Right lobe of liver (tissue), 4 donors: ENCODE measurements at regions not wholly inside any gene's neighbourhood (a gene's known extent, or its start where the extent isn't known, plus 50 kb on each side); places are given as distances from the start of the nearest gene placed in this dataset.

ENCODE experiments used
- CTCF ChIP-seq, 4 donors: fragments of 200-600 bp in 3 of 4; fragments of 450-650 bp in 1 of 4; IDR thresholded peaks; one replicate each; pipeline versions ENCODE4 v1.5.1 to v1.8.0; 2016 to 2022; ENCODE audit warnings: antibody characterized with exemption in 4 of 4, mild to moderate bottlenecking in 2 of 4
- POLR2A ChIP-seq: fragments of 450-650 bp; IDR thresholded peaks from one replicate; pipeline ENCODE4 v1.6.1; 2017; ENCODE audit warnings: antibody characterized with exemption, mild to moderate bottlenecking
- donor health status: DM: no; HTN: no; CAD: no.
- donor health status: DM: no; HTN: no; CAD: no.
- donor health status: DM: no; HTN: yes; CAD: no.

GRCh38 chr2:143819190-143819735 lies 690.0 kb downstream of the ARHGAP15 start:
- TF ChIP-seq CTCF (IDR thresholded peaks at IDR 0.05) (no peak), POLR2A (no peak)
